Hepatocyte (in vitro differentiated cells): ENCODE measurements at regions not wholly inside any gene's neighbourhood (a gene's known extent, or its start where the extent isn't known, plus 50 kb on each side); places are given as distances from the start of the nearest gene placed in this dataset.

Experiments
- DNase-seq: peaks from one replicate; pipeline ENCODE4 v3.0.0-alpha.2; 2016; ENCODE audit warnings: low spot score
- H2AFZ ChIP-seq: fragments of 200-600 bp; sonication (generic); 2 replicates; pipeline ENCODE4 v1.6.0; 2016; ENCODE audit warnings: antibody characterized with exemption, mild to moderate bottlenecking
- H3K27ac ChIP-seq: fragments of 200-600 bp; sonication (generic); 2 replicates; pipeline ENCODE4 v1.5.1; 2016; ENCODE audit warnings: mild to moderate bottlenecking
- H3K27me3 ChIP-seq: fragments of 200-600 bp; sonication (generic); 2 replicates; pipeline ENCODE4 v1.6.1; 2016
- H3K36me3 ChIP-seq: fragments of 200-600 bp; sonication (generic); replicated peaks from 2 replicates; pipeline ENCODE4 v1.5.1; 2016; ENCODE audit warnings: low read depth; ENCODE audit not compliant: insufficient read depth
- H3K4me1 ChIP-seq: fragments of 200-600 bp; sonication (generic); 2 replicates; pipeline ENCODE4 v1.5.1; 2016; ENCODE audit warnings: mild to moderate bottlenecking, moderate library complexity; ENCODE audit not compliant: insufficient read depth
- H3K4me2 ChIP-seq: fragments of 200-600 bp; sonication (generic); 2 replicates; pipeline ENCODE4 v1.6.0; 2016
- H3K4me3 ChIP-seq: fragments of 200-600 bp; sonication (generic); 2 replicates; pipeline ENCODE4 v1.5.1; 2016; ENCODE audit warnings: mild to moderate bottlenecking
- H3K79me2 ChIP-seq: fragments of 200-600 bp; sonication (generic); 2 replicates; pipeline ENCODE4 v1.6.0; 2017; ENCODE audit warnings: mild to moderate bottlenecking
- H3K9me2 ChIP-seq: fragments of 200-600 bp; sonication (generic); replicated peaks from 2 replicates; pipeline ENCODE4 v1.6.0; 2017; ENCODE audit warnings: mild to moderate bottlenecking; ENCODE audit not compliant: insufficient read depth
- H3K9me3 ChIP-seq: fragments of 200-600 bp; sonication (generic); 2 replicates; pipeline ENCODE4 v1.5.1; 2016; ENCODE audit warnings: low read depth, mild to moderate bottlenecking
- H4K20me1 ChIP-seq: fragments of 200-600 bp; sonication (generic); 2 replicates; pipeline ENCODE4 v1.6.0; 2016; ENCODE audit warnings: mild to moderate bottlenecking; ENCODE audit not compliant: insufficient read depth, poor library complexity, severe bottlenecking
- EZH2 ChIP-seq: fragments of 200-600 bp; sonication (generic); IDR thresholded peaks from 2 replicates; pipeline ENCODE4 v1.6.1; 2016; ENCODE audit warnings: antibody characterized with exemption, mild to moderate bottlenecking, borderline replicate concordance
- EZH2phosphoT487 ChIP-seq: fragments of 200-600 bp; sonication (generic); IDR thresholded peaks from one replicate; pipeline ENCODE4 v1.6.1; 2018; ENCODE audit warnings: antibody characterized with exemption, mild to moderate bottlenecking, low read depth, moderate library complexity; ENCODE audit not compliant: unreplicated experiment, severe bottlenecking
- WGBS: methylation state at CpG from one replicate; pipeline ENCODE4 v1.1.6; 2016; ENCODE audit warnings: low lambda C conversion rate; ENCODE audit errors: missing lambda C conversion rate; 5-methylcytosine and 5-hydroxymethylcytosine counted together
- TF ChIP-seq, protein P1 (sequence below): fragments of 200-600 bp; sonication (generic); IDR thresholded peaks from 2 replicates; pipeline ENCODE4 v1.5.1; 2016; ENCODE audit warnings: antibody characterized with exemption, mild to moderate bottlenecking; ENCODE audit not compliant: poor library complexity

DNA sequence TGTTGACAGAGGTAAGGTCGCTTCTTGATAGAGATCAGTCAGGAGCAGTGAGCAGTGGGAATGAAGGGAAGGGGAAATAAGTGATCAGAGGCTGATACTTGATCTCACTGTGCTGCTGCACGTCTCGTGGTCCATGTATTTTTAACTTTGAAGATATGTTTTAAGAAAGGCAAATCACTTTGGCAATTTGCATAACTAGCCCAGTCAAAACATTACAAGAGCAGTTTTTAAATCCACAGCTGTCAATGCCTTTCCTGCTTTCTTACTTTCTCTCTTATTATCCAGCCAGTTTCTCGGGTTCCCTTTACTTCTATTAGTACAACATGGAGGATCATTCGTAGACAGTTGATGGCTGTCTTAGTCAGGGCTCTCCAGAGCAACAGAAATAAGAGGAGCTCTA is 472.8 kb downstream of the TMA16 start:
- Histone ChIP-seq H3K79me2 (no peaks in the 10 kb centered on the region), H3K36me3 (no peaks in the 10 kb centered on the region), H3K9me3 (no peaks in the 10 kb centered on the region), H3K4me3 (no peak overlapping the region), H3K4me1 (no peaks in the 10 kb centered on the region), H3K4me2 (no peak overlapping the region), H4K20me1 (no peaks in the 10 kb centered on the region), H3K27ac (no peak overlapping the region), H3K27me3 (no peaks in the 10 kb centered on the region), H2AFZ (no peak overlapping the region), H3K9me2 (no peaks in the 10 kb centered on the region)
- WGBS = 64% methylated on average over 5 of the region's 5 CpGs
- TF ChIP-seq, protein P1, sequence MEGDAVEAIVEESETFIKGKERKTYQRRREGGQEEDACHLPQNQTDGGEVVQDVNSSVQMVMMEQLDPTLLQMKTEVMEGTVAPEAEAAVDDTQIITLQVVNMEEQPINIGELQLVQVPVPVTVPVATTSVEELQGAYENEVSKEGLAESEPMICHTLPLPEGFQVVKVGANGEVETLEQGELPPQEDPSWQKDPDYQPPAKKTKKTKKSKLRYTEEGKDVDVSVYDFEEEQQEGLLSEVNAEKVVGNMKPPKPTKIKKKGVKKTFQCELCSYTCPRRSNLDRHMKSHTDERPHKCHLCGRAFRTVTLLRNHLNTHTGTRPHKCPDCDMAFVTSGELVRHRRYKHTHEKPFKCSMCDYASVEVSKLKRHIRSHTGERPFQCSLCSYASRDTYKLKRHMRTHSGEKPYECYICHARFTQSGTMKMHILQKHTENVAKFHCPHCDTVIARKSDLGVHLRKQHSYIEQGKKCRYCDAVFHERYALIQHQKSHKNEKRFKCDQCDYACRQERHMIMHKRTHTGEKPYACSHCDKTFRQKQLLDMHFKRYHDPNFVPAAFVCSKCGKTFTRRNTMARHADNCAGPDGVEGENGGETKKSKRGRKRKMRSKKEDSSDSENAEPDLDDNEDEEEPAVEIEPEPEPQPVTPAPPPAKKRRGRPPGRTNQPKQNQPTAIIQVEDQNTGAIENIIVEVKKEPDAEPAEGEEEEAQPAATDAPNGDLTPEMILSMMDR = no peak
- TF ChIP-seq EZH2phosphoT487 (no peak), EZH2 (no peak)
- no peak for DNase-seq

DNA sequence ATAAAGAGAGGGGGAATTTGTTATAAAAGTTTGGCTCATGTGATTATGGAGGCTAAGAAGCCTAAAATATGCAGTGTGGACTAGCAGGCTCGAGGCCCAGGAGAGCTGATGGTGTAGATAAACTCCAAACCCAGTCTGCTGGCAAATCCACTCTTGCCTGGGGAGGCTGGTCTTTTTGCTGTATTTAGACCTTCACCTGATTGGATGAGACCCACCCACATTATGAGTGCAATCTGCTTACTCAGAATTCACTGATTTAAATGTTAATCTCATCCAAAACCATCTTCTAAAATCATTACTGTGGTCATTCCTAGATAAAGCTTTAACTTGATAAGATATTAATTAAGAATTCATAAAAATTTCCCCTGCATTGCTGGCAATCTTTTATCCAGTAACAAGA is 473.2 kb downstream of the TMA16 start:
- no peak overlapping the region for H3K4me3 ChIP-seq
- 53% methylated on average over 1 of the region's 1 CpG for WGBS
- H4K20me1 ChIP-seq = no peaks in the 10 kb centered on the region
- no peaks in the 10 kb centered on the region for H3K79me2 ChIP-seq
- no peaks in the 10 kb centered on the region for H3K9me2 ChIP-seq
- no peaks in the 10 kb centered on the region for H3K9me3 ChIP-seq
- no peak for TF ChIP-seq EZH2
- TF ChIP-seq, protein P1 = no peak
- TF ChIP-seq EZH2phosphoT487 = no peak
- H3K27ac ChIP-seq = no peak overlapping the region
- DNase-seq = no peak
- H3K36me3 ChIP-seq = no peaks in the 10 kb centered on the region
- H3K4me1 ChIP-seq = no peaks in the 10 kb centered on the region
- H3K4me2 ChIP-seq = no peak overlapping the region
- H2AFZ ChIP-seq = no peak overlapping the region
- no peaks in the 10 kb centered on the region for H3K27me3 ChIP-seq

GRCh38 chr4:163969291-163969690 is 474.8 kb downstream of the TMA16 start:
- TF ChIP-seq EZH2 (no peak), EZH2phosphoT487 (no peak)
- TF ChIP-seq, protein P1 = no peak
- Histone ChIP-seq H3K4me2 (no peak overlapping the region), H3K9me2 (no peaks in the 10 kb centered on the region), H2AFZ (no peak overlapping the region), H3K79me2 (no peaks in the 10 kb centered on the region), H3K27me3 (no peaks in the 10 kb centered on the region), H3K4me1 (no peaks in the 10 kb centered on the region), H4K20me1 (no peaks in the 10 kb centered on the region), H3K27ac (no peak overlapping the region), H3K9me3 (no peaks in the 10 kb centered on the region), H3K4me3 (no peak overlapping the region), H3K36me3 (no peaks in the 10 kb centered on the region)
- DNase-seq = no peak
- WGBS = 91% methylated on average over 4 of the region's 4 CpGs

- TF ChIP-seq EZH2phosphoT487 (no peak), EZH2 (no peak)
- TF ChIP-seq, protein P1 = no peak
- Histone ChIP-seq H3K27ac (no peak overlapping the region), H3K79me2 (no peaks in the 10 kb centered on the region), H2AFZ (no peak overlapping the region), H3K9me3 (no peaks in the 10 kb centered on the region), H3K27me3 (no peaks in the 10 kb centered on the region), H3K4me1 (no peaks in the 10 kb centered on the region), H3K36me3 (no peaks in the 10 kb centered on the region), H3K4me2 (no peak overlapping the region), H3K9me2 (no peaks in the 10 kb centered on the region), H3K4me3 (no peak overlapping the region), H4K20me1 (no peaks in the 10 kb centered on the region)
- 84% methylated on average over 6 of the region's 6 CpGs for WGBS
- DNase-seq = no peak
These were observed 482.1 kb downstream of the TMA16 start for GRCh38 chr4:163976588-163976987.
